ENCODE measurements at regions not wholly inside any gene's neighbourhood (a gene's known extent, or its start where the extent isn't known, plus 50 kb on each side); places are given as distances from the start of the nearest gene placed in this dataset.
"Not testable (repeated sequence)": the region's sequence is repeated elsewhere in the genome, so short reads cannot be mapped to it uniquely, and the experiment has no call there.

- not testable (repeated sequence) for H3K9me2 ChIP-seq (ENCODE audit: insufficient read depth); H4K20me1 ChIP-seq (replicated peaks; ENCODE audit: insufficient read depth); H2AFZ ChIP-seq; H3K4me1 Mint-ChIP-seq; H3K27me3 Mint-ChIP-seq (ENCODE audit: insufficient read depth, low read depth, poor library complexity); H3K9me3 Mint-ChIP-seq; H3K36me3 Mint-ChIP-seq (ENCODE audit: low read depth); H3K27ac Mint-ChIP-seq; H3K4me2 ChIP-seq; H3K4me3 ChIP-seq; H3K27ac ChIP-seq (ENCODE audit: low read depth); H3K4me3 Mint-ChIP-seq; H3K79me2 ChIP-seq (replicated peaks; ENCODE audit: insufficient read depth); H3K36me3 ChIP-seq (ENCODE audit: insufficient read depth); ATAC-seq; H3K4me1 ChIP-seq (ENCODE audit: insufficient read depth); DNase-seq (ENCODE audit: low spot score); H3K27me3 ChIP-seq (ENCODE audit: insufficient read depth); H3F3A ChIP-seq (replicated peaks; ENCODE audit: low read depth)
These were observed 64.6 kb upstream of the SLC25A43 start for GRCh38 chrX:119334468-119335050.

- H2AFZ ChIP-seq, result no peak overlapping the region
- ATAC-seq, result no peak
- H3K4me1 Mint-ChIP-seq, result no peaks in the 10 kb centered on the region
- TF ChIP-seq ETS1 (IDR thresholded peaks at IDR 0.05), result no peak
- TF ChIP-seq EZH2 (IDR thresholded peaks at IDR 0.05; ENCODE audit: low read depth, unreplicated experiment), result no peak
- TF ChIP-seq POLR2AphosphoS5 (IDR thresholded peaks at IDR 0.05; ENCODE audit: low read depth), result no peak
- TF ChIP-seq STAT1 (IDR thresholded peaks at IDR 0.05; ENCODE audit: unreplicated experiment), result no peak
- no peak for TF ChIP-seq CREB1 (CRISPR knock-in tag; IDR thresholded peaks at IDR 0.05; ENCODE audit: low read depth)
- no peak for TF ChIP-seq REST (IDR thresholded peaks at IDR 0.05; ENCODE audit: unreplicated experiment)
- TF ChIP-seq EZH2phosphoT487 (IDR thresholded peaks at IDR 0.05; ENCODE audit: unreplicated experiment), result no peak
- no peak for TF ChIP-seq ZNF331 (CRISPR knock-in tag; IDR thresholded peaks at IDR 0.05; ENCODE audit: low read depth)
- no peak for TF ChIP-seq NANOG (IDR thresholded peaks at IDR 0.05; ENCODE audit: borderline replicate concordance)
- TF ChIP-seq ZNF462 (CRISPR knock-in tag; IDR thresholded peaks at IDR 0.05), result no peak
- TF ChIP-seq ZNF114 (CRISPR knock-in tag; IDR thresholded peaks at IDR 0.05), result no peak
- TF ChIP-seq JUNB (IDR thresholded peaks at IDR 0.05; ENCODE audit: unreplicated experiment), result no peak
These were observed 61.9 kb upstream of the SLC25A43 start for GRCh38 chrX:119337201-119337600.

More at GRCh38 chrX:119337201-119337600, 61.9 kb upstream of the SLC25A43 start:
- no peaks in the 10 kb centered on the region for H4K20me1 ChIP-seq (replicated peaks; ENCODE audit: insufficient read depth)
- H3F3A ChIP-seq (replicated peaks; ENCODE audit: low read depth), result no peaks in the 10 kb centered on the region
- no peaks in the 10 kb centered on the region for H3K27me3 Mint-ChIP-seq (ENCODE audit: insufficient read depth, low read depth, poor library complexity)
- H3K4me3 ChIP-seq, result no peak overlapping the region
- H3K9me2 ChIP-seq (ENCODE audit: insufficient read depth), result no peaks in the 10 kb centered on the region
- H3K36me3 Mint-ChIP-seq (ENCODE audit: low read depth), result no peaks in the 10 kb centered on the region
- H3K4me1 ChIP-seq (ENCODE audit: insufficient read depth), result no peaks in the 10 kb centered on the region
- H3K27me3 ChIP-seq (ENCODE audit: insufficient read depth), result no peaks in the 10 kb centered on the region
- H3K4me2 ChIP-seq, result no peak overlapping the region
- DNase-seq (ENCODE audit: low spot score), result no peak
- H3K27ac Mint-ChIP-seq, result no peak overlapping the region
- no peaks in the 10 kb centered on the region for H3K79me2 ChIP-seq (replicated peaks; ENCODE audit: insufficient read depth)
- no peak overlapping the region for H3K27ac ChIP-seq (ENCODE audit: low read depth)
- no peaks in the 10 kb centered on the region for H3K36me3 ChIP-seq (ENCODE audit: insufficient read depth)
- peaks cover 5% of the 10 kb centered on the region; the same call in 2 of the 3 replicates for H3K9me3 Mint-ChIP-seq
- no peak overlapping the region for H3K4me3 Mint-ChIP-seq
